Activated CD4-positive, alpha-beta T cell treated with anti-CD3 and anti-CD28 coated beads, Interleukin-2, amount 10 ng/mL, durations not matched to agents 24 days and 14 days (primary cell): ENCODE measurements at regions not wholly inside any gene's neighbourhood (a gene's known extent, or its start where the extent isn't known, plus 50 kb on each side); places are given as distances from the start of the nearest gene placed in this dataset.
A peak's percentile ranks its signal among the peaks of the same experiment; 100 is the strongest.

Experiments used
- DNase-seq: peaks from one replicate; pipeline ENCODE4 v3.0.0; 2022
- H3K27ac Mint-ChIP-seq: one replicate; pipeline ENCODE4 v1.8.0; 2022; ENCODE audit warnings: mild to moderate bottlenecking, mixed read lengths
- H3K27me3 Mint-ChIP-seq: one replicate; pipeline ENCODE4 v1.8.0; 2022; ENCODE audit warnings: mixed read lengths
- H3K36me3 Mint-ChIP-seq: one replicate; pipeline ENCODE4 v1.8.0; 2022; ENCODE audit warnings: low read depth, mild to moderate bottlenecking, mixed read lengths
- H3K4me1 Mint-ChIP-seq: one replicate; pipeline ENCODE4 v1.8.0; 2021; ENCODE audit warnings: mixed read lengths
- H3K4me3 Mint-ChIP-seq: one replicate; pipeline ENCODE4 v1.8.0; 2022; ENCODE audit warnings: mild to moderate bottlenecking, moderate library complexity, mixed read lengths
- H3K9me3 Mint-ChIP-seq: one replicate; pipeline ENCODE4 v1.8.0; 2021; ENCODE audit warnings: mixed read lengths
- intact Hi-C: fragments of 100-400 bp; cut with micrococcal nuclease; formaldehyde crosslinking; loops from one replicate; pipeline ENCODE4 v1.15.1; 2023

DNA sequence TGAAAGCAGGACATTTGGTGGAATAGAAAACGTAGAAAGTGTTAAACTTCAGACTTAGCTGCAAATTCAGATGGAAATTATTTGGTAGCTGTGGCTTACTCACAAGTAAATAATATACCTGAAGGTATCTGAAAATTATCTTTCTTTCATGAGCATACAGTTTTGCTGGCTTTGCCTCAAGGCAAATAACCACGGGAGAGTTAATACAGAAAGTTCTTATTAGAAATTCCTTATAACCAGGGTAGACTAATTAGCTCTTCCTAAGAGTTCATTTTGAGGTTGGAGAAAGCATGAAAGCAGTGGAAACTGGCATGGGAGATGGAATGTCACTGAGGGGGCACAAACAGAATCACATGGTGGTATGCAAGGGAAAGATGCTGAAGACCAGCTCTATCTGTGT is 217.5 kb downstream of the CD83 start:
- H3K27me3 Mint-ChIP-seq: peaks cover 4% of the 10 kb centered on the region
- H3K4me1 Mint-ChIP-seq: peaks cover 4% of the 10 kb centered on the region
- no peak for DNase-seq
- peaks cover 4% of the 10 kb centered on the region for H3K36me3 Mint-ChIP-seq
- no peak overlapping the region for H3K27ac Mint-ChIP-seq
- intact Hi-C loops: no loop called here
- H3K4me3 Mint-ChIP-seq: no peak overlapping the region
- H3K9me3 Mint-ChIP-seq: peaks cover 20% of the 10 kb centered on the region

DNA sequence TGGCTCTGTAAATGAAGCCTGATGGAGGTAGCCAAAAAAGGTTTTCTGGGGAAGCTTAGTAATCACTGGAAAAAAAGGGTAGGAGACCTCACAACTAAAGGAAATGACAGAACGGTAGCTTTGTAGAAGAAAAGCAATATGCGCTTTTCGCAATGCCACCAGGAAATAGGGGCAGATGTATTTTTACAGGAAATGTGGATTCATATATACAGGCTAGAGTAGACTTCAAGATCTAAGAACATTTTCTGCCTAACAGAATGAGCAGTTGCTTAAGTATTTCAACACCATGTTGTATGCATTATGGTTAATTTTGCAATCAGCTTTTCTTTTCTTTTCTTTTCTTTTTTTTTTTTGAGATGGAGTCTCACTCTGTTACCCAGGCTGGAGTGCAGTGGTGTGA is 219.6 kb downstream of the CD83 start:
- peaks cover 20% of the 10 kb centered on the region for H3K9me3 Mint-ChIP-seq
- DNase-seq: no peak
- peaks cover 4% of the 10 kb centered on the region for H3K36me3 Mint-ChIP-seq
- peak overlapping the region; percentile 24 for H3K27ac Mint-ChIP-seq
- intact Hi-C loops: no loop called here
- peaks cover 4% of the 10 kb centered on the region for H3K4me1 Mint-ChIP-seq
- no peak overlapping the region for H3K4me3 Mint-ChIP-seq
- peaks cover 7% of the 10 kb centered on the region for H3K27me3 Mint-ChIP-seq

DNA sequence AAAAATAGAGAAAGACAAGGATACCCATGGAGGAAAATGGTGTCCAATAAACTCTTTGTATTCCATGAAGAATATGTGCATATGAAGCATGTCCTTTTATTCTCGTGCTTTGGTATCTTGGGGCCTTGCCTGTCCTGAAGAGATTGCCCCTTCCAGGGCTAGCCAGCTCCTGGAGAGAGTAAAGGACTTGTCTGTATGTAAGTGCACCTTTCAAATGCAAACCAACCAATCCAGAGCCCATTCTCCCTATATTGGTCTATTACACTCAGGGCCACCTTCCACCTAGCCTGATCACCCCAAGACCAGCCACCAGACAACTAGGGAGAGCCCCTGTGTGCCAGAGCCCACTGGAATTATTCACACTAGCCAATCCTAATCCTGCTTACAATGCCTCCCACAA is 221.6 kb downstream of the CD83 start:
- Mint-ChIP-seq H3K27ac (no peak overlapping the region), H3K4me3 (no peak overlapping the region), H3K9me3 (peaks cover 20% of the 10 kb centered on the region), H3K36me3 (peaks cover 4% of the 10 kb centered on the region), H3K4me1 (peaks cover 4% of the 10 kb centered on the region), H3K27me3 (peaks cover 7% of the 10 kb centered on the region)
- no peak for DNase-seq
- intact Hi-C loops: no loop called here

DNA sequence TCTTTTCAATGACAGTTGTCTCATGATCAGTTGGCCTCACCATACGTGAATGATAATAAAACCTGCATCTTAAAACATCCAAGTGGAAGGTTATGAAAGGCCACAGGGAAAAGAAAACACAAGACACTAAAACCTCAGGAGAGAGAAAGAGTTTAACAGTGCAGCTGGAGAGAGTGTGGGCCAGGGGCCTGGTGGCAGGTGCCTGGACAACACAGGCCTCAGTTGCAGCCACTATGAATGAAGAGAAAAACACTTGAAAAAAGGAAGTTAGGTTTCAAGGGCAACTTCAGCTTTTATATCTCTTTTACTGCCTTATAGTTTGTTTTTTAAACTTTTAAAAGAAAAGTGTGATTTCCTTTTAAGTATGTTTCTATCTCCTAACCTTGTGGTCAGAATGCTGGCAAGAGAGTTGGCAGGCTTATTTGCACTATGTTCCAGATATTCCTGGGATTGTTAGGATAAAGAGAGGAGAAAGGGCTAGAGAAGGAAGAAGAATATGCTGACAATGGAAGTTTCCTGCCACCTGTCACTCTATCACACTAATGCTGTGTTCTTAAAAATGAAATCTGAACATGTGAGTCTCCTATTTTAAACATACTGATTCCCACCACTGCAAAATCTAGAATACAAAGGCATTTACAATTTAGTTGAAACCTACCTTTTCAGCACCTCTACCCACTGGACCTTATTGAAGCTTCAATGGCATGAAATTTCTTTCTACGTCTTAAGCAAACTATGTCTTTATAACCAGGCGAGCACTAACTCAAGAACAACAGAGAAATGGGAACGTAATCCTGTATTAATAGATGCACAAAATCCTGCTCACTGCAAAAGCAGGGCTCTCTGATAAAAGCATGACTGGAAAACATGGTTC is 222.4 kb downstream of the CD83 start:
- Mint-ChIP-seq H3K4me3 (no peak overlapping the region), H3K27me3 (peaks cover 7% of the 10 kb centered on the region), H3K4me1 (peaks cover 4% of the 10 kb centered on the region), H3K36me3 (peaks cover 4% of the 10 kb centered on the region), H3K27ac (no peak overlapping the region), H3K9me3 (peaks cover 15% of the 10 kb centered on the region)
- no peak for DNase-seq
- intact Hi-C loops: no loop called here

DNA sequence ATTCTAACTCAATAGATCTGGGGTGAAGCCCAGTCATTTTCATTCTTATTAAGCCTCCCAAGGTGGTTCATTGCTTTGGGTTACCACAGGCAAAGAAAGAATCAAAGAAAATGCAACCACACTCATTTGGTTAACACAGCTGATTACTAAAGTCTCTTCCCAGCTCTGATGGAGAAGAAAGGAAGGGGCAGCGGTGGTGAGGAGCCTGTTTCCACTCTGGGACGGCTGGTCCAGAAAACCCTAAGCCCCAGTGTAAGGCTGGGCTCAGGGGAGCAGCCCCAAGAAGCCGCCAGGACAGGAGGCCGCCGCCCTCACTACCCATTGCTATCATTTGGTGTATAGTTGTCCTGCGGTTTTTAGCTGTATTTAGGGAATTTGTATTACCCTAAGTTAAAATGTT is 226.9 kb downstream of the CD83 start:
- intact Hi-C loops: no loop called here

DNA sequence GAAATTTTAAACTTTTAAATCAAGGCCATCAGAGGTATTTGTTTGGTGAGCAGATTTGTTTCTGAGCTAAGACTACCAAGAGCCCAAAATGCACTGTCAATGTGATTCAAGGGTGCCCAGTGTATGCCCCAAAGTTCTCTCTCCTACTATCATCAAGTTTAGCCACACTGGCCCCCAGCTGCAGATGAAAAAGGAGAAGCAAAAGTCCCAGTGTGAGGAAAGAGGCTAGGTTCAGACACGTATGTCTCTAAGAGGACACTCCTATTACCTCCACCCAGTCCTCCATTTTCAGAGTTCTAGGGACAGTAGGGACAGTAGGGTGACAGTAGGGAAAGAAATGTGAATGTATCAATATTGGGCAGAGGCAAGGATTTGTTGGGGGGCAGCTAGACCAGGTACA is 230.8 kb downstream of the CD83 start:
- no peaks in the 10 kb centered on the region for H3K36me3 Mint-ChIP-seq
- peaks cover 12% of the 10 kb centered on the region for H3K4me1 Mint-ChIP-seq
- no peaks in the 10 kb centered on the region for H3K27me3 Mint-ChIP-seq
- no peaks in the 10 kb centered on the region for H3K9me3 Mint-ChIP-seq
- intact Hi-C loops: no loop called here
- no peak for DNase-seq
- H3K4me3 Mint-ChIP-seq: no peak overlapping the region
- H3K27ac Mint-ChIP-seq: no peak overlapping the region

More for the DNA sequence above, 226.9 kb downstream of the CD83 start:
- H3K4me1 Mint-ChIP-seq: peaks cover 8% of the 10 kb centered on the region
- no peaks in the 10 kb centered on the region for H3K9me3 Mint-ChIP-seq
- no peak for DNase-seq
- H3K27me3 Mint-ChIP-seq: peaks cover 3% of the 10 kb centered on the region
- H3K36me3 Mint-ChIP-seq: no peaks in the 10 kb centered on the region
- H3K4me3 Mint-ChIP-seq: no peak overlapping the region
- H3K27ac Mint-ChIP-seq: no peak overlapping the region

DNA sequence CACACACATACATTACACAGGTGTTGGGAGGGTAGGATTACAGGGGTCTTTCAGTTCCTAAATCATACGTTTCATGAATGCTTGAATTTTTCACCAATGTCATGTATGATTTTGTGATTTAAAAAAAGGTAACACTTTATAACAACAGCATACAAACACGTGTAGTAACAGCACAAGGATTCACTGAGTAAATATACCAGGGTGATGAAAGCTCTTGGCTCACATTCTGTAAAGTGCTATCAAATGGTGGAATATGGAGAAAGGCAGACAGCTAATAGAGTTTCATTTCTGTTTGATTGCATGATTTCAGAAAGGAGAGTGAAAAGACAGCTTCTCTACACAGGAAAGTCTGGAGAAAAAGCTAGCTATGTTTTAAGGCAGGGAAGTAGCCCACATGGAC is 231.9 kb downstream of the CD83 start:
- Mint-ChIP-seq H3K4me1 (peaks cover 14% of the 10 kb centered on the region), H3K36me3 (no peaks in the 10 kb centered on the region), H3K27ac (no peak overlapping the region), H3K27me3 (no peaks in the 10 kb centered on the region), H3K4me3 (no peak overlapping the region), H3K9me3 (no peaks in the 10 kb centered on the region)
- no peak for DNase-seq
- intact Hi-C loops: no loop called here

DNA sequence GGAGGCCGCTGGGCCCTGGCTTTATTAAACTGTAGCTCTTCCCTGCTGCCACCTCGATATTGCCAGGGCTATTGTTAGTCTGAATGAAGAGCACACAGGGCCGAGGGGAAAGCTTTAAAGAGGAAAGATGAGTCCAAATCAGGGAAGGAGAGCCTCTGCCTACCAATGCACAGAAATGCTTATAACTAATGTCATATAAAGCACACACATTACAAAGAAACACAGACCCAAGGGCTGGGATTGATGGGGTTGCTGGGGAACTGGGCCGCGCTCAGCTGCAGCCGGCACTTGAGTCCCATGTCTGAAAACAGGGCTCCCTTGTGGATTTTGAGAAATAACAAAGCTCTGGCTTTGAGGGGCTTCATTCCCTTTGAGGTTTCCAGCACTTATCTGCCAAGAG is 232.6 kb downstream of the CD83 start:
- intact Hi-C loops: no loop called here
- Mint-ChIP-seq H3K36me3 (no peaks in the 10 kb centered on the region), H3K4me1 (peaks cover 20% of the 10 kb centered on the region), H3K27me3 (no peaks in the 10 kb centered on the region), H3K4me3 (no peak overlapping the region), H3K9me3 (no peaks in the 10 kb centered on the region), H3K27ac (no peak overlapping the region)
- DNase-seq: no peak

DNA sequence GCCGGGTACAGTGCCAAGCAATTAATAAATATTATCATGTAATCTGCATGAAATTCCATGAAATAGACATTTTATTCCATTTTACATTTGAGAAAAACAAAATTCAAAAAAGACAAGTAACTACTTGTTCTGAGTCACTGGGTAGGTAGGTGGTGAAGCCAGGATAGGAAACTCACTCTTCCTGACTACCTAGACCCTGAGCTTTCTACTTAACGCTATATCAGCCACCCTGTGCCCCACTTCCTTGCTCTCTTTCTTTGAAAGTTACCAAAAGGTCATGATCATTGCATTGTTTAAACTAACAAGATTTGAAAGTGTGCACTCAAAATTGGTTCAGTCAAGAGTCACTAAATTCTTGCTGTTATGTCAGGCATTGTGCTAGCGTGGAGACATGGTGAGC is 235.7 kb downstream of the CD83 start:
- no peak overlapping the region for H3K27ac Mint-ChIP-seq
- no peak for DNase-seq
- no peaks in the 10 kb centered on the region for H3K36me3 Mint-ChIP-seq
- intact Hi-C loops: no loop called here
- H3K4me1 Mint-ChIP-seq: peaks cover 20% of the 10 kb centered on the region
- H3K4me3 Mint-ChIP-seq: no peak overlapping the region
- no peaks in the 10 kb centered on the region for H3K9me3 Mint-ChIP-seq
- H3K27me3 Mint-ChIP-seq: no peaks in the 10 kb centered on the region

DNA sequence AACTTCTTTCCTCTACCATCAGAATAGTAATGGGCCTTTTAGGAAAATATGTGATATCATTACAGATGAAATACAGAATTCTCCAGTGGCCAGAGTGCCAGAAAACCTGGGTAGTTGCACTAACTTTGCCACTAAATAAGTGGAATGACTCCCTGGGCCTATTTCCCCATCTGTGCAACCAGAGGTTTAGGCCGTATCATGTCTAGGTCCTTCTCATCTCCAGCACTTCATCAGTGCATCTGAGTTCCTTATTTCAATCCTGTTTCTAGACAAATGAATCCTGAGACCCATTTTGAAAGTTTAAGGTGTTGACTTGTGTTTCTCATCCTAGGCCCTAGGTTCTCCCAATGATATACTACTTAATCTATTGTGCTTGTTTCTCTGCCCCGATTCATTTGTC is 236.2 kb downstream of the CD83 start:
- intact Hi-C loops: no loop called here
- DNase-seq: no peak
- Mint-ChIP-seq H3K27ac (no peak overlapping the region), H3K9me3 (no peaks in the 10 kb centered on the region), H3K36me3 (no peaks in the 10 kb centered on the region), H3K27me3 (no peaks in the 10 kb centered on the region), H3K4me3 (no peak overlapping the region), H3K4me1 (peaks cover 20% of the 10 kb centered on the region)

DNA sequence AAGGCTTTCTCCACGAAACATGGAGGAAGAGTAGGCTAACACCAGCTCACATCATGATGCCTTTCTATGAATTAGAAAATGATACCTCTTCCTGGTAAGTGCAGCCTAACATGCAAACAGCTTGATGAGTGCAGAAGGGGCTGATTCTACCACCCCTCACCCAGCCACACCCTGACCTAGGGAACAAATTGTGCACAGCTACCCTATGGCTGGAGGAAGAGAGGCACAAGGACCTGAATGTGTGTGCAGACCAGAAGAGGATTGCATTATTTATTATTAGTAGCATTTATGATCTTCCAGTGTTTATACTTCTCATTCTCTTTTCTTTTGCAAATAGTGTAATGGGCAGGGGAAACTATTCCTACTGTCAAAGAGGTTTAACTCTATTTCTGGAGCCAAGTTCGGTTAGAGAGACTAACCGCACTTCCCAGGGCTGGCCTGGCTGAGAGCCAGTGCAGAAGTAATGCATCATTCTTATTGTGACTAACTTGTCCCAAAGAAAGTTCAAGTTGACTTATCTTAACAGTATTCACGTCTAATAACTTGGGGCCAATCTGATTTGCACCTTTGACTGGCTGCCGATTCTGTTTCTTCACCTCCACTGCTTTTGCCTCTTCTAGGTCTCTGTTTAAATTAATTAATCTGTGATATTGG is 237.5 kb downstream of the CD83 start:
- no peaks in the 10 kb centered on the region for H3K9me3 Mint-ChIP-seq
- no peaks in the 10 kb centered on the region for H3K27me3 Mint-ChIP-seq
- H3K4me3 Mint-ChIP-seq: no peak overlapping the region
- H3K36me3 Mint-ChIP-seq: no peaks in the 10 kb centered on the region
- intact Hi-C loops: no loop called here
- no peak overlapping the region for H3K27ac Mint-ChIP-seq
- H3K4me1 Mint-ChIP-seq: peaks cover 12% of the 10 kb centered on the region
- no peak for DNase-seq

DNA sequence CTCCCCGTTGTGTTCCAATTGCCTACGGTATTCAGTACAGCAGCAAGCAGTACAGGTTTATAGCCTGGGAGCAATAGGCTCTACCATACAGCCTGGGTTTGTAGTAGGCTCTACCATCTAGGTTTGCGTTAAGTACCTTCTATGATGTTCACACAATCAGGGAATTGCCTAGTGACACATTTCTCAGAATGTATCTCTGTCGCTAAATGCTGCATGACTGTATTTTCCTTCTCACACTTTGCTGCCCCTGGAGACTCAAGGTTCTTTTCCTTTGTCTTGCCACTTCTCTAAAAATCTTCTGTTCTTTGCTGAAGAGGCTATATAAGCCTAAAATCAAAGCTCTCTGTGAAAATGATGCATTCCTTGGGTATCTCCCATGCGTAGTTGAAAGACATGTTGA is 241.9 kb downstream of the CD83 start:
- H3K27ac Mint-ChIP-seq: no peak overlapping the region
- no peaks in the 10 kb centered on the region for H3K27me3 Mint-ChIP-seq
- DNase-seq: no peak
- no peaks in the 10 kb centered on the region for H3K9me3 Mint-ChIP-seq
- H3K4me3 Mint-ChIP-seq: no peak overlapping the region
- no peaks in the 10 kb centered on the region for H3K36me3 Mint-ChIP-seq
- intact Hi-C loops: no loop called here
- H3K4me1 Mint-ChIP-seq: peaks cover 10% of the 10 kb centered on the region

DNA sequence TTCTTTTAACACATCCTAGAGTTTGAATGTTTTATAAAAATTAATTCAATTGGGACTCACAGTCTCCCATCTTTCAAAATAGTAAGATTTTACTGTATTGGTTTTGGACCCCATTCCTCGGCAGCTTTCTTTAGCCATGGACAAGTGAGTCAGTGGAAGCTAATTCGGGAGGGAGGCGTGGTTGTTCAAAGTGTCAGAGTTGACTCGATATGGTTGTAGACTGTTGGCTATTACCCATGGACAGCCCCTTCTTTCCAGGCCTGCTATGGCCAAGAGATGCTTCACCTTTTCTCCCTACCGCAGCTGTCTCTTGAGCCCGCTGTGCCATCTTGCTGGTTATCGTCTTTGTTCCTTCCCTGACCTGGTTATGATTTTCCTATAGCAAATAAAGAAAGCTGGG is 243.0 kb downstream of the CD83 start:
- intact Hi-C loops: no loop called here
- no peaks in the 10 kb centered on the region for H3K9me3 Mint-ChIP-seq

DNA sequence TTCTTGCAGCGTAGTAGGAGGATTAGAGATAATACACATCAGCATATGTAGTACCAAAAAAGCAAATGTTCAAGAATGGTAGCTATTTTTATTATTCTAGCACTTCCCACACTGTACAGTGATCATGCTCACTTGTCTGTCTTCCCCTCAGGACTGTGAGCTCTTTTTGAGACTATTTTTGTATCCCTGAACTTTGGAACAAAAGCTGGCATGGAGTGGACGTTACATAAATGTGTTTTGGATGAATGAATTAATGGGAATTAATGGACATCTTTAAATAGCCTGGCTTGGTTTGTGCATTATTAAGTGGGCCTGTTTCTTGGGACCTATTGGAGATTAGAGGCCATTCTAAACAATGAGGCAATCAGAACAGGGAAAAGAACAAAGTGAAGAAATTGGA is 243.7 kb downstream of the CD83 start:
- Mint-ChIP-seq H3K36me3 (no peaks in the 10 kb centered on the region), H3K27ac (no peak overlapping the region), H3K27me3 (no peaks in the 10 kb centered on the region), H3K4me1 (peaks cover 3% of the 10 kb centered on the region), H3K4me3 (no peak overlapping the region), H3K9me3 (no peaks in the 10 kb centered on the region)
- intact Hi-C loops: no loop called here
- DNase-seq: no peak

More for the DNA sequence above, 243.0 kb downstream of the CD83 start:
- Mint-ChIP-seq H3K36me3 (no peaks in the 10 kb centered on the region), H3K27me3 (no peaks in the 10 kb centered on the region), H3K27ac (no peak overlapping the region), H3K4me3 (no peak overlapping the region), H3K4me1 (peaks cover 3% of the 10 kb centered on the region)
- no peak for DNase-seq
